ENCODE measurements at regions not wholly inside any gene's neighbourhood (a gene's known extent, or its start where the extent isn't known, plus 50 kb on each side); places are given as distances from the start of the nearest gene placed in this dataset.

DNA sequence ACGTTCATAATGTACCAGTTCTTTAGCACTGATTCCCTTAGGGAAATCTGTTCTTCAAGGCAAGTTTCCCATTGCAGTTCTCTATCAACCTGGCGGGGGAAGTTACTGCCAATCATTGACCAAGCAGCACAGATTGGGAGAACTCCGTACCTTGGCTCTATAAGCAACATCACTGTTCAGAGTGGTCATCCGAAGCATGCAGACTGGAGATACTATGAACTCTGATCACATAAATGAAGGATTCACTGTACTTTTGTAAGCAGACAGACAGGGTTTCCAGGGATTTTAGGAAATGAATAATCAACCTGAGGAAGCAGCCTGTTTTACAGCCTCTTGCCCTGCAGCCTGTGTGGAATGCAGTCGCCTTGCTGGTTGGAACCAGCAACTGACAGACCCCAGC lies 63.8 kb upstream of the WWC2 start:
- H3K36me3 ChIP-seq (ENCODE audit: control insufficient read depth, insufficient read depth, low read length) = no peaks in the 10 kb centered on the region
- POLR2A ChIA-PET = no interaction called here
- H3K9me1 ChIP-seq (ENCODE audit: control insufficient read depth, insufficient read depth, low read length) = no peaks in the 10 kb centered on the region
- DNase-seq (ENCODE audit: extremely low read depth in 1 of 4, low spot score in 3 of 4) (no peak), ATAC-seq (no peak), FAIRE-seq (no peak)
- H3K9ac ChIP-seq (ENCODE audit: insufficient read depth in 1 of 2, low read depth in 2 of 2, low read length in 2 of 2) = no peak overlapping the region
- H3K9me3 ChIP-seq (replicated peaks; ENCODE audit: control insufficient read depth, insufficient read depth, low read depth, low read length) = no peaks in the 10 kb centered on the region
- H3K79me2 ChIP-seq (ENCODE audit: control insufficient read depth, insufficient read depth, low read length) = no peaks in the 10 kb centered on the region
- no TSS peak for BruUV-seq (replicated peaks)
- H3K4me2 ChIP-seq (ENCODE audit: insufficient read depth, low read length) = no peak overlapping the region
- H4K20me1 ChIP-seq (replicated peaks; ENCODE audit: control insufficient read depth, insufficient read depth, low read length) = no peaks in the 10 kb centered on the region
- CTCF ChIA-PET (ENCODE audit: low intra/inter-chr PET ratio) = no interaction called here
- no peak overlapping the region for H3K4me3 ChIP-seq
- in situ Hi-C loops (cut with MboI) = no loop called here
- no peaks in the 10 kb centered on the region for H3K27me3 ChIP-seq (ENCODE audit: control insufficient read depth in 2 of 2, insufficient read depth in 2 of 2, low read length in 2 of 2)
- intact Hi-C loops (cut with micrococcal nuclease) = no loop called here
- WGBS (ENCODE audit: insufficient coverage, low coverage, missing lambda C conversion rate) = 32% methylated on average over 5 of the region's 5 CpGs
- TF ChIP-seq SAP30 (IDR thresholded peaks at IDR 0.05; ENCODE audit: borderline replicate concordance, insufficient read depth, low read depth, low read length, poor library complexity, severe bottlenecking) (no peak), TGIF2 (CRISPR knock-in tag; IDR thresholded peaks at IDR 0.05) (no peak), KDM5B (IDR thresholded peaks at IDR 0.05; ENCODE audit: insufficient replicate concordance, low read depth, low read length) (no peak), MCM7 (IDR thresholded peaks at IDR 0.05) (no peak), RB1 (IDR thresholded peaks at IDR 0.05; ENCODE audit: low read depth) (no peak)
- H3K4me1 ChIP-seq (replicated peaks in 1 of 2; ENCODE audit: control insufficient read depth in 2 of 2, insufficient read depth in 2 of 2, low read length in 2 of 2) = peaks cover 0 to 9% of the 10 kb centered on the region in 2 experiments; a peak in 2 of 5 replicates
- no peak overlapping the region for H3K27ac ChIP-seq (ENCODE audit: extremely low read depth, low read depth, low read length)
- H2AFZ ChIP-seq (ENCODE audit: low read depth, low read length) = no peak overlapping the region

DNA sequence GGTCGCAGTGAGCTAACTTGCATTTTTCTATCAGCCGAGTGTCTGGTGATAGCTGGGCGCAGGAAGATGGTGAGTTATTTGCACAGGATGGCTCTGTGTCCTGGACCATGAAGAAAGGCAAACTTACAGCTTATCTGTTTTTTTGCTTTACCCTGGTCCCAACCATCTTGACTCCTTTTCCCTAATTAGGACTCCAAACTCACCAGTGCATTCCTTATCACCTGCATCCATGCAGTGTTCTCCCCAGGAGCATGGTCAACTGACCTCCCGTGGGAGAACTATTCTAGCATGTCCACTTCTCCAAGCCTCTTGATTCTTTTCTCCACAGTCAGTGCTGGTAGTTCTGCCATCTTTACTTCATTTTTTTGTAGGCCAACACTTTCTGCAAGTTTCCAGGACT lies 68.2 kb upstream of the WWC2 start:
- peak overlapping the region; percentile 19; the same call in 1 of the 2 replicates for H3K4me2 ChIP-seq (ENCODE audit: insufficient read depth, low read length)
- peak; percentile 65 for FAIRE-seq
- in situ Hi-C loops (cut with MboI) = no loop called here
- no peak overlapping the region for H3K9ac ChIP-seq (ENCODE audit: insufficient read depth in 1 of 2, low read depth in 2 of 2, low read length in 2 of 2)
- H3K36me3 ChIP-seq (ENCODE audit: control insufficient read depth, insufficient read depth, low read length) = no peaks in the 10 kb centered on the region
- no peaks in the 10 kb centered on the region for H3K27me3 ChIP-seq (ENCODE audit: control insufficient read depth in 2 of 2, insufficient read depth in 2 of 2, low read length in 2 of 2)
- ATAC-seq = no peak; the same call in 2 of the 3 replicates
- H3K4me3 ChIP-seq = no peak overlapping the region
- H3K27ac ChIP-seq (ENCODE audit: extremely low read depth, low read depth, low read length) = no peak overlapping the region; the same call in 2 of the 3 replicates
- H4K20me1 ChIP-seq (replicated peaks; ENCODE audit: control insufficient read depth, insufficient read depth, low read length) = no peaks in the 10 kb centered on the region
- DNase-seq (ENCODE audit: extremely low read depth in 1 of 4, low spot score in 3 of 4) = peak in 1 of 4 experiments; percentile 54
- H3K9me3 ChIP-seq (replicated peaks; ENCODE audit: control insufficient read depth, insufficient read depth, low read depth, low read length) = no peaks in the 10 kb centered on the region
- intact Hi-C loops (cut with micrococcal nuclease) = no loop called here
- peaks cover 11 to 34% of the 10 kb centered on the region in 2 experiments; a peak in 3 of 5 replicates for H3K4me1 ChIP-seq (replicated peaks in 1 of 2; ENCODE audit: control insufficient read depth in 2 of 2, insufficient read depth in 2 of 2, low read length in 2 of 2)
- ChIA-PET CTCF (ENCODE audit: low intra/inter-chr PET ratio) (no interaction called here), POLR2A (interaction anchor here (0.6 kb wide), 1 partner anchor 72 kb away, joined by 3 read pairs; no protein-coding TSS in a partner anchor)
- H3K9me1 ChIP-seq (ENCODE audit: control insufficient read depth, insufficient read depth, low read length) = no peaks in the 10 kb centered on the region
- no peaks in the 10 kb centered on the region for H3K79me2 ChIP-seq (ENCODE audit: control insufficient read depth, insufficient read depth, low read length)
- BruUV-seq (replicated peaks) = no TSS peak
- WGBS (ENCODE audit: insufficient coverage, low coverage, missing lambda C conversion rate) = 3% methylated on average over 4 of the region's 4 CpGs
- peak overlapping the region; percentile 5; the same call in 1 of the 2 replicates for H2AFZ ChIP-seq (ENCODE audit: low read depth, low read length)
- no peak for TF ChIP-seq RFX5 (IDR thresholded peaks at IDR 0.05; ENCODE audit: low read depth, low read length)
- no peak for TF ChIP-seq ZBTB7A (IDR thresholded peaks at IDR 0.05; ENCODE audit: borderline replicate concordance, control insufficient read depth, low read depth, low read length)
- no peak for TF ChIP-seq ZNF551 (CRISPR knock-in tag; IDR thresholded peaks at IDR 0.05)
- TF ChIP-seq ZFX (CRISPR knock-in tag; IDR thresholded peaks at IDR 0.05) = no peak
- TF ChIP-seq TCF3 (CRISPR knock-in tag; IDR thresholded peaks at IDR 0.05) = peak; percentile 45; the same call in 1 of the 2 replicates
- no peak for TF ChIP-seq SNIP1 (IDR thresholded peaks at IDR 0.05; ENCODE audit: low read depth)
- no peak for TF ChIP-seq ZFPM2 (CRISPR knock-in tag; IDR thresholded peaks at IDR 0.05)
- no peak for TF ChIP-seq WHSC1 (IDR thresholded peaks at IDR 0.05; ENCODE audit: low read length)
- no peak for TF ChIP-seq BRCA1 (IDR thresholded peaks at IDR 0.05)
- no peak for TF ChIP-seq BRCA1 (CRISPR knock-in tag; IDR thresholded peaks at IDR 0.05)
- TF ChIP-seq ZNF76 (CRISPR knock-in tag; IDR thresholded peaks at IDR 0.05; ENCODE audit: borderline replicate concordance) = no peak
- TF ChIP-seq SPI1 (IDR thresholded peaks at IDR 0.05; ENCODE audit: borderline replicate concordance, low read depth, low read length) = no peak
- TF ChIP-seq TAF1 (IDR thresholded peaks at IDR 0.05; ENCODE audit: control insufficient read depth, extremely low read depth, insufficient read depth, low read length, severe bottlenecking) = no peak
- no peak for TF ChIP-seq MCM3 (IDR thresholded peaks at IDR 0.05)
- TF ChIP-seq RBM22 (IDR thresholded peaks at IDR 0.05; ENCODE audit: low read depth, low read length, poor library complexity, severe bottlenecking) = no peak
- no peak for TF ChIP-seq ZNF717 (CRISPR knock-in tag; IDR thresholded peaks at IDR 0.05)

Measured in K562 (cell line).